HepG2 (cell line): ENCODE measurements at regions not wholly inside any gene's neighbourhood (a gene's known extent, or its start where the extent isn't known, plus 50 kb on each side); places are given as distances from the start of the nearest gene placed in this dataset.

ENCODE experiments used
- ATAC-seq: fragments of 200-7000 bp; cut with Tn5 transposase; 3 replicates; pipeline ENCODE4 v1.9.1; 2020; ENCODE audit warnings: mild to moderate bottlenecking, moderate library complexity
- BruUV-seq: library from RNA; stranded (reverse); fragments of 400-500 nt; replicated peaks from 2 replicates; lab custom pipeline; 2021; lab: Mats Ljungman, UMichigan
- CTCF ChIA-PET: fragments of 300-600 bp; formaldehyde crosslinking; extraction: SDS; loops from one replicate; lab custom pipeline; 2021; ENCODE audit warnings: low total read pairs, inconsistent platforms, low intra/inter-chr PET ratio; lab: Yijun Ruan, JAX
- POLR2A ChIA-PET: fragments of 350-600 bp; sonication (Branson Sonifier 250); formaldehyde crosslinking; loops from one replicate; lab custom pipeline; 2020; ENCODE audit warnings: antibody characterized with exemption, inconsistent platforms; lab: Yijun Ruan, JAX
- DNase-seq: peaks from one replicate; pipeline ENCODE4 v3.0.0-alpha.2; 2015; ENCODE audit warnings: low spot score
- FAIRE-seq: peaks from 3 replicates; lab custom pipeline; 2011; peaks lifted over from hg19 to GRCh38; lab: Jason Lieb, UNC
- H2AFZ ChIP-seq: one replicate; pipeline ENCODE4 v1.6.1; 2011; ENCODE audit warnings: low read length, inconsistent platforms
- H3K27ac ChIP-seq: fragments of 300-600 bp; 3 replicates; pipeline ENCODE4 v1.8.0; 2011; ENCODE audit warnings: mixed run types, mild to moderate bottlenecking, mixed read lengths, low read length, inconsistent platforms; ENCODE audit not compliant: insufficient read depth; ENCODE audit errors: extremely low read length
- H3K27me3 ChIP-seq, 2 experiments: fragments of 200-600 bp in 1 of 2; 2 replicates in 1 of 2; 3 replicates in 1 of 2; pipeline versions ENCODE4 v1.6.0 to v1.8.0; 2011; ENCODE audit warnings: low read length in 2 of 2, mild to moderate bottlenecking in 2 of 2, moderate library complexity in 2 of 2, inconsistent platforms in 1 of 2; ENCODE audit not compliant: insufficient read depth in 2 of 2, control insufficient read depth in 1 of 2
- H3K36me3 ChIP-seq, 2 experiments: fragments of 200-600 bp in 1 of 2; replicated peaks in 1 of 2; 2 replicates in 1 of 2; 3 replicates in 1 of 2; pipeline versions ENCODE4 v1.5.1 to v1.8.0; 2011; ENCODE audit warnings: low read length in 2 of 2, inconsistent platforms in 1 of 2; ENCODE audit not compliant: insufficient read depth in 2 of 2, control insufficient read depth in 1 of 2
- H3K4me1 ChIP-seq: 2 replicates; pipeline ENCODE4 v1.5.1; 2012; ENCODE audit warnings: low read length, inconsistent platforms; ENCODE audit not compliant: insufficient read depth
- H3K4me2 ChIP-seq: 2 replicates; pipeline ENCODE4 v1.6.0; 2011; ENCODE audit warnings: low read depth, low read length, inconsistent platforms
- H3K4me3 ChIP-seq, 3 experiments: fragments of 200-600 bp in 1 of 3; sonication (generic), shearing (Covaris generic) in 1 of 3; replicated peaks in 1 of 3; 2 replicates each; pipeline ENCODE4 v1.5.1; 2011 to 2016; ENCODE audit warnings: low read length in 3 of 3, inconsistent platforms in 2 of 3, low read depth in 2 of 3, mild to moderate bottlenecking in 2 of 3, control low read depth in 1 of 3, mixed read lengths in 1 of 3; ENCODE audit not compliant: insufficient read depth in 1 of 3
- H3K79me2 ChIP-seq: one replicate; pipeline ENCODE4 v1.6.1; 2011; ENCODE audit warnings: low read length, inconsistent platforms; ENCODE audit not compliant: insufficient read depth
- H3K9ac ChIP-seq: 2 replicates; pipeline ENCODE4 v1.6.0; 2011; ENCODE audit warnings: mild to moderate bottlenecking, low read depth, low read length, inconsistent platforms; ENCODE audit not compliant: insufficient read depth
- H3K9me3 ChIP-seq: 2 replicates; pipeline ENCODE4 v1.5.1; 2012; ENCODE audit warnings: mild to moderate bottlenecking, low read length
- H4K20me1 ChIP-seq: 2 replicates; pipeline ENCODE4 v1.6.0; 2011; ENCODE audit warnings: inconsistent platforms, mild to moderate bottlenecking, low read length, moderate library complexity; ENCODE audit not compliant: insufficient read depth
- IRF1 ChIP-seq: sonication (generic); formaldehyde crosslinking; IDR thresholded peaks from 2 replicates; pipeline ENCODE4 v1.4.0; 2020; ENCODE audit warnings: low read depth, mild to moderate bottlenecking, missing genetic modification reagents
- NFAT5 ChIP-seq: sonication (generic); formaldehyde crosslinking; IDR thresholded peaks from 2 replicates; pipeline ENCODE4 v1.4.0; 2020; ENCODE audit warnings: missing genetic modification reagents
- PCBP1 ChIP-seq: fragments of 200-400 bp; formaldehyde crosslinking; IDR thresholded peaks from 2 replicates; pipeline ENCODE4 v1.6.1; 2017; ENCODE audit warnings: mild to moderate bottlenecking, low read depth, low read length, borderline replicate concordance
- ZNF275 ChIP-seq: sonication (generic); formaldehyde crosslinking; IDR thresholded peaks from 2 replicates; pipeline ENCODE4 v1.8.0; 2022; ENCODE audit warnings: missing genetic modification reagents, mild to moderate bottlenecking, inconsistent platforms, borderline replicate concordance
- ZNF281 ChIP-seq: sonication (generic); formaldehyde crosslinking; IDR thresholded peaks from 2 replicates; pipeline ENCODE4 v1.4.0; 2020; ENCODE audit warnings: missing genetic modification reagents, borderline replicate concordance
- WGBS: methylation state at CpG from one replicate; pipeline ENCODE4 v1.1.6; 2017; ENCODE audit warnings: low lambda C conversion rate; 5-methylcytosine and 5-hydroxymethylcytosine counted together
- in situ Hi-C: cut with HindIII; loops from 2 replicates; pipeline ENCODE4 v1.10.0; 2017; ENCODE audit warnings: low pct_unique_long_range_greater_than_20kb; ENCODE audit not compliant: extremely low pct_ligation_motif_present
- intact Hi-C: fragments of 100-400 bp; cut with micrococcal nuclease; formaldehyde crosslinking; loops from one replicate; pipeline ENCODE4 v1.10.0; 2022; ENCODE audit not compliant: unreplicated experiment

- no peak for TF ChIP-seq ZNF281 (CRISPR knock-in tag)
- TF ChIP-seq PCBP1 = no peak
Observed at GRCh38 chr13:90868321-90868920, 479.1 kb upstream of the MIR17HG start (continued).

- ChIA-PET POLR2A (no interaction called here), CTCF (no interaction called here)
- H3K4me1 ChIP-seq = peaks cover 29% of the 10 kb centered on the region
- DNase-seq (no peak), ATAC-seq (no peak), FAIRE-seq (no peak)
- no peaks in the 10 kb centered on the region for H4K20me1 ChIP-seq
- in situ Hi-C loops (no loop called here), intact Hi-C loops (loop anchor here (5.0 kb wide), 4 partner anchors 447 to 1507 kb away; no protein-coding TSS in a partner anchor)
- no peak overlapping the region for H3K4me3 ChIP-seq
- no peaks in the 10 kb centered on the region for H3K79me2 ChIP-seq
- H3K27me3 ChIP-seq = no peaks in the 10 kb centered on the region
- H3K27ac ChIP-seq = no peak overlapping the region
- TF ChIP-seq ZNF275 (CRISPR knock-in tag) (no peak), IRF1 (CRISPR knock-in tag) (no peak), NFAT5 (CRISPR knock-in tag) (no peak)
- no peaks in the 10 kb centered on the region for H3K36me3 ChIP-seq
- H3K9ac ChIP-seq = no peak overlapping the region
- WGBS = under 1% methylated on average over 2 of the region's 2 CpGs
- no peaks in the 10 kb centered on the region for H3K9me3 ChIP-seq
- H3K4me2 ChIP-seq = no peak overlapping the region
- no peak overlapping the region for H2AFZ ChIP-seq
- BruUV-seq = no TSS peak
Observed at GRCh38 chr13:90869580-90869979, 477.9 kb upstream of the MIR17HG start.
